Uterus (tissue), 2 donors: ENCODE measurements at regions not wholly inside any gene's neighbourhood (a gene's known extent, or its start where the extent isn't known, plus 50 kb on each side); places are given as distances from the start of the nearest gene placed in this dataset.

ENCODE experiments used
- POLR2A ChIP-seq, 2 donors: fragments of 450-650 bp; IDR thresholded peaks; one replicate each; pipeline ENCODE4 v1.6.1; 2016; ENCODE audit warnings: antibody characterized with exemption in 2 of 2, mild to moderate bottlenecking in 1 of 2, moderate library complexity in 1 of 2
- TF ChIP-seq, protein P1 (sequence below), 4 experiments: fragments of 200-600 bp in 2 of 4; fragments of 450-650 bp in 2 of 4; sonication (generic) in 2 of 4; IDR thresholded peaks; one replicate each; pipeline ENCODE4 v1.5.1; 2016 to 2019; ENCODE audit warnings: antibody characterized with exemption in 4 of 4, mild to moderate bottlenecking in 2 of 4, moderate library complexity in 1 of 4

DNA sequence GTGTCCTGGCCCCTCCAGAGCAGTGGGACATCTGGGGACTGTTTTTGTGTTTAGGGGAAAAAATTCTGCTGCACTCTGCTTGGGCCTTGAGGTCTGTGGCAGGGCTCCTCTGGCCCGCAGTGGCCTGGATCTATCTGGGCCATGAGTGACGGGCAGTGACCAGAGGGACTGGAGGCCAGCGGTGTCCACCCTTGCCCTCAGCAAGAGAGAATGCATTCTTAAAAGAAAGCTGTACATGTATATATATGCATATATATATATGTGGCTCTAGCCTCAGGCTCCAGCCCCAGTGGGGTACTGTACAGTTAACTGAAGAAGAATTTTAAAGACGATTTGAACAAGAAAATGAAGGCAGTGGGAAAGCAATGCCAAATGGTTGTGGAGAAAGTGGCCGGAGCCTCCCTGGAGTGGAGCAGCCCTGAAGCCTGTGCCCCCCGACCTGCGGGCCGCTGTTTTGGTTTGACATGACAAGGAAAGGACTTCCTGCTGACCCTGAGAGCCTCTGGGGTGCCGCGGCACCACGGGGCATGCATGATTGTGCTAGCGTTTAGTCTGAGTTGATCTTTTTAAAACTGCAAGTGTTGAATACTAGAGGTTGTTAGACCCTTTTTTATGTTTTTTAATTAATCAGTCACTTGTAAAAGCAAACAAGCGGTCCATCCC lies 52.2 kb downstream of the PLXNA1 start:
- TF ChIP-seq, protein P1, sequence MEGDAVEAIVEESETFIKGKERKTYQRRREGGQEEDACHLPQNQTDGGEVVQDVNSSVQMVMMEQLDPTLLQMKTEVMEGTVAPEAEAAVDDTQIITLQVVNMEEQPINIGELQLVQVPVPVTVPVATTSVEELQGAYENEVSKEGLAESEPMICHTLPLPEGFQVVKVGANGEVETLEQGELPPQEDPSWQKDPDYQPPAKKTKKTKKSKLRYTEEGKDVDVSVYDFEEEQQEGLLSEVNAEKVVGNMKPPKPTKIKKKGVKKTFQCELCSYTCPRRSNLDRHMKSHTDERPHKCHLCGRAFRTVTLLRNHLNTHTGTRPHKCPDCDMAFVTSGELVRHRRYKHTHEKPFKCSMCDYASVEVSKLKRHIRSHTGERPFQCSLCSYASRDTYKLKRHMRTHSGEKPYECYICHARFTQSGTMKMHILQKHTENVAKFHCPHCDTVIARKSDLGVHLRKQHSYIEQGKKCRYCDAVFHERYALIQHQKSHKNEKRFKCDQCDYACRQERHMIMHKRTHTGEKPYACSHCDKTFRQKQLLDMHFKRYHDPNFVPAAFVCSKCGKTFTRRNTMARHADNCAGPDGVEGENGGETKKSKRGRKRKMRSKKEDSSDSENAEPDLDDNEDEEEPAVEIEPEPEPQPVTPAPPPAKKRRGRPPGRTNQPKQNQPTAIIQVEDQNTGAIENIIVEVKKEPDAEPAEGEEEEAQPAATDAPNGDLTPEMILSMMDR (IDR thresholded peaks at IDR 0.05) = no peak
- no peak for TF ChIP-seq POLR2A (IDR thresholded peaks at IDR 0.05)
